Sigmoid colon (tissue), 4 donors: ENCODE measurements at regions not wholly inside any gene's neighbourhood (a gene's known extent, or its start where the extent isn't known, plus 50 kb on each side); places are given as distances from the start of the nearest gene placed in this dataset.

Experiments
- POLR2A ChIP-seq, 2 donors: fragments of 450-650 bp; IDR thresholded peaks; one replicate each; pipeline ENCODE4 v1.6.1; 2016; ENCODE audit warnings: antibody characterized with exemption in 2 of 2, mild to moderate bottlenecking in 2 of 2, moderate library complexity in 2 of 2
- POLR2AphosphoS5 ChIP-seq, 4 donors: sonication (generic); formaldehyde crosslinking; IDR thresholded peaks; one replicate each; pipeline ENCODE4 v1.6.1; 2017; ENCODE audit warnings: antibody characterized with exemption in 4 of 4
- TF ChIP-seq, protein P1 (sequence below), 4 experiments: fragments of 450-650 bp in 3 of 4; fragments of 200-600 bp in 1 of 4; IDR thresholded peaks; one replicate each; pipeline ENCODE4 v1.5.1; 2016 to 2019; ENCODE audit warnings: antibody characterized with exemption in 4 of 4, mild to moderate bottlenecking in 3 of 4, moderate library complexity in 2 of 4

DNA sequence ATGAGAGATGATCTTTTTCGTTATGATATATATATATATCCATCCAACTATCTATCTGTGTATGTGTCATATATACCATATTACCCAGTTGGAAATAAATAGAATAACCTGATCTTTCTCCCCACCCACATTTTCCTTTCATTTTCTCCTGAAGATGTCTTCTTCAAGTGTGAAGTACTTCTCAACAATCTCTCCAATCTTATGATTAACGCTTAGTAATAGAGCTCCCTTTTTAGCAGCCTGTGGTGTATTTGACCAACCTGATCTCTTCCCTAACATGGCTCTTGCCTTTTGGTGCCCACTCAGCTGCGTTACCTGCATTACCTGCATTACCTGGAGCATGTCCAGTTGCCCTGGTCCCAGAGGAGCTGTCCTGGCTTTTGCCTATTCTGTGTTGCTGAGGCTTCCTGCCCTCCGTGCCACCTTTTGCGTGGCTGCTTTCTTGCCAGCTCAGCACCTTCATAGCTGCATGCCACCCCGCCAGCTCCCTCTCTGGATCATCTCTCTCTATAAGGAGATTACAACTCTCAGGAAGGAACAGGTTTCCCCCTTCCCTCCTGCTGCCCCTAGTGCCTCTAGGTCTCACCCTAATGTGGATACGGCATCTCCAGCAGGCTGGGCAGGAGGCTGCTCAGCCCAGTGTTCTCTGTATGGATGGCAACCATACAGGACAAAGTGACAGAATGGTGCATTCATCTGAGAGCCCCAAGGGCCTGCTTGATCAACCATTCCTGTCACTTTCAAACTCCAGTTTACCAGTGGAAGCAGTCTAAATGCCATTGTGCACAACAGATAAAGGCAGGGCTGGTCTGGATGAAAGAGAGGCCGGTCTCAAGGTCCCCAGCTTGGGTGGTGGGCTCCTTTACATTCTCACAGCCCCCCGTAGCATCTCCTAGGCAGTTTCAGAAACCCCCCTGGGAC lies 126.7 kb downstream of the GADD45G start:
- TF ChIP-seq, protein P1, sequence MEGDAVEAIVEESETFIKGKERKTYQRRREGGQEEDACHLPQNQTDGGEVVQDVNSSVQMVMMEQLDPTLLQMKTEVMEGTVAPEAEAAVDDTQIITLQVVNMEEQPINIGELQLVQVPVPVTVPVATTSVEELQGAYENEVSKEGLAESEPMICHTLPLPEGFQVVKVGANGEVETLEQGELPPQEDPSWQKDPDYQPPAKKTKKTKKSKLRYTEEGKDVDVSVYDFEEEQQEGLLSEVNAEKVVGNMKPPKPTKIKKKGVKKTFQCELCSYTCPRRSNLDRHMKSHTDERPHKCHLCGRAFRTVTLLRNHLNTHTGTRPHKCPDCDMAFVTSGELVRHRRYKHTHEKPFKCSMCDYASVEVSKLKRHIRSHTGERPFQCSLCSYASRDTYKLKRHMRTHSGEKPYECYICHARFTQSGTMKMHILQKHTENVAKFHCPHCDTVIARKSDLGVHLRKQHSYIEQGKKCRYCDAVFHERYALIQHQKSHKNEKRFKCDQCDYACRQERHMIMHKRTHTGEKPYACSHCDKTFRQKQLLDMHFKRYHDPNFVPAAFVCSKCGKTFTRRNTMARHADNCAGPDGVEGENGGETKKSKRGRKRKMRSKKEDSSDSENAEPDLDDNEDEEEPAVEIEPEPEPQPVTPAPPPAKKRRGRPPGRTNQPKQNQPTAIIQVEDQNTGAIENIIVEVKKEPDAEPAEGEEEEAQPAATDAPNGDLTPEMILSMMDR (IDR thresholded peaks at IDR 0.05): no peak
- TF ChIP-seq POLR2A (IDR thresholded peaks at IDR 0.05): no peak
- TF ChIP-seq POLR2AphosphoS5 (IDR thresholded peaks at IDR 0.05): no peak
